ENCODE measurements at regions not wholly inside any gene's neighbourhood (a gene's known extent, or its start where the extent isn't known, plus 50 kb on each side); places are given as distances from the start of the nearest gene placed in this dataset.

GRCh38 chr10:33074443-33074842 lies 116.4 kb upstream of the ITGB1 start (continued):
- TF ChIP-seq MAX (IDR thresholded peaks at IDR 0.05): no peak

GRCh38 chr10:33073641-33074415 lies 115.8 kb upstream of the ITGB1 start:
- 70% methylated on average over 10 of the region's 10 CpGs for WGBS
- no peak for DNase-seq (ENCODE audit: low spot score)

GRCh38 chr10:33071857-33072256 lies 113.8 kb upstream of the ITGB1 start:
- Histone ChIP-seq H3K9me3 (ENCODE audit: control insufficient read depth in 4 of 4, low read length in 3 of 4) (no peaks in the 10 kb centered on the region), H3K4me1 (ENCODE audit: control insufficient read depth in 4 of 4, insufficient read depth in 4 of 4, low read length in 3 of 4) (no peaks in the 10 kb centered on the region), H3K36me3 (ENCODE audit: control insufficient read depth in 4 of 4, insufficient read depth in 3 of 4, low read depth in 1 of 4, low read length in 3 of 4) (no peaks in the 10 kb centered on the region), H3K9ac (ENCODE audit: low read depth in 1 of 2, low read length in 2 of 2) (no peak overlapping the region), H3K4me3 (ENCODE audit: low read depth in 1 of 3, low read length in 3 of 3) (no peak overlapping the region), H3K27ac (ENCODE audit: low read depth in 1 of 2, low read length in 2 of 2) (no peak overlapping the region), H3K27me3 (ENCODE audit: control insufficient read depth in 4 of 4, insufficient read depth in 4 of 4, low read length in 3 of 4) (no peaks in the 10 kb centered on the region)
- no peak for DNase-seq (ENCODE audit: low spot score)
- 82% methylated on average over 2 of the region's 2 CpGs for WGBS
- TF ChIP-seq RXRA (IDR thresholded peaks at IDR 0.05): no peak
- no peak for TF ChIP-seq HNF4G (IDR thresholded peaks at IDR 0.05)
- no peak for TF ChIP-seq ATF3 (IDR thresholded peaks at IDR 0.05)
- no peak for TF ChIP-seq ZBTB33 (IDR thresholded peaks at IDR 0.05)
- no peak for TF ChIP-seq TAF1 (conservative IDR thresholded peaks at IDR 0.05)
- no peak for TF ChIP-seq GABPA (IDR thresholded peaks at IDR 0.05 in 1 of 2, conservative IDR thresholded peaks at IDR 0.05 in 1 of 2)
- no peak for TF ChIP-seq FOXA1 (IDR thresholded peaks at IDR 0.05)
- TF ChIP-seq SP1 (IDR thresholded peaks at IDR 0.05): no peak
- TF ChIP-seq REST (IDR thresholded peaks at IDR 0.05): no peak
- TF ChIP-seq RAD21 (IDR thresholded peaks at IDR 0.05): no peak
- TF ChIP-seq YY1 (IDR thresholded peaks at IDR 0.05): no peak

More at GRCh38 chr10:33073641-33074415, 115.8 kb upstream of the ITGB1 start:
- Histone ChIP-seq H3K27me3 (ENCODE audit: control insufficient read depth in 4 of 4, insufficient read depth in 4 of 4, low read length in 3 of 4) (no peaks in the 10 kb centered on the region), H3K27ac (ENCODE audit: low read depth in 1 of 2, low read length in 2 of 2) (no peak overlapping the region), H3K36me3 (ENCODE audit: control insufficient read depth in 4 of 4, insufficient read depth in 3 of 4, low read depth in 1 of 4, low read length in 3 of 4) (no peaks in the 10 kb centered on the region), H3K9me3 (ENCODE audit: control insufficient read depth in 4 of 4, low read length in 3 of 4) (no peaks in the 10 kb centered on the region), H3K4me1 (ENCODE audit: control insufficient read depth in 4 of 4, insufficient read depth in 4 of 4, low read length in 3 of 4) (no peaks in the 10 kb centered on the region), H3K9ac (ENCODE audit: low read depth in 1 of 2, low read length in 2 of 2) (no peak overlapping the region), H3K4me3 (ENCODE audit: low read depth in 1 of 3, low read length in 3 of 3) (no peak overlapping the region)
- TF ChIP-seq HNF4G (IDR thresholded peaks at IDR 0.05) (no peak), ZBTB33 (IDR thresholded peaks at IDR 0.05) (no peak), NR2F2 (IDR thresholded peaks at IDR 0.05) (no peak), ATF3 (IDR thresholded peaks at IDR 0.05) (no peak), EGR1 (IDR thresholded peaks at IDR 0.05; ENCODE audit: low read depth in 2 of 2) (no peak), JUND (IDR thresholded peaks at IDR 0.05) (no peak), TAF1 (conservative IDR thresholded peaks at IDR 0.05) (no peak), HNF4A (conservative IDR thresholded peaks at IDR 0.05) (no peak), FOXA2 (IDR thresholded peaks at IDR 0.05) (no peak), MAX (IDR thresholded peaks at IDR 0.05) (no peak), RXRA (IDR thresholded peaks at IDR 0.05) (no peak), FOXA1 (IDR thresholded peaks at IDR 0.05) (no peak), YY1 (IDR thresholded peaks at IDR 0.05) (no peak), SP1 (IDR thresholded peaks at IDR 0.05) (no peak)

Measured in liver (tissue), 7 donors.